Trophoblast cell (in vitro differentiated cells and primary cell): ENCODE measurements at regions not wholly inside any gene's neighbourhood (a gene's known extent, or its start where the extent isn't known, plus 50 kb on each side); places are given as distances from the start of the nearest gene placed in this dataset.

Experiments used
- DNase-seq, 2 donors: peaks; one replicate each; pipeline ENCODE4 v3.0.0-alpha.2; 2016
- H2AFZ ChIP-seq: 2 replicates; pipeline ENCODE4 v1.6.1; 2013; ENCODE audit warnings: low read length, moderate library complexity, mild to moderate bottlenecking; ENCODE audit not compliant: insufficient read depth, poor library complexity
- H2AK5ac ChIP-seq: 2 replicates; pipeline ENCODE4 v1.6.1; 2013; ENCODE audit warnings: mild to moderate bottlenecking, low read length
- H2BK120ac ChIP-seq: 2 replicates; pipeline ENCODE4 v1.6.1; 2013; ENCODE audit warnings: low read length, mild to moderate bottlenecking, moderate library complexity; ENCODE audit not compliant: insufficient read depth, poor library complexity
- H2BK12ac ChIP-seq: 2 replicates; pipeline ENCODE4 v1.6.1; 2013; ENCODE audit warnings: mild to moderate bottlenecking, low read length, moderate library complexity
- H2BK5ac ChIP-seq: 2 replicates; pipeline ENCODE4 v1.6.1; 2013; ENCODE audit warnings: low read length, low read depth, moderate library complexity, mild to moderate bottlenecking; ENCODE audit not compliant: poor library complexity
- H3K14ac ChIP-seq: 2 replicates; pipeline ENCODE4 v1.6.1; 2013; ENCODE audit warnings: mild to moderate bottlenecking, low read length
- H3K18ac ChIP-seq: 2 replicates; pipeline ENCODE4 v1.6.1; 2013; ENCODE audit warnings: mild to moderate bottlenecking, low read length
- H3K23ac ChIP-seq: 2 replicates; pipeline ENCODE4 v1.6.1; 2013; ENCODE audit warnings: low read length
- H3K27ac ChIP-seq: 2 replicates; pipeline ENCODE4 v1.5.1; 2013; ENCODE audit warnings: low read depth, mild to moderate bottlenecking, inconsistent platforms, low read length, moderate library complexity
- H3K27me3 ChIP-seq: 2 replicates; pipeline ENCODE4 v1.6.1; 2013; ENCODE audit warnings: inconsistent platforms, mild to moderate bottlenecking, low read length, moderate library complexity; ENCODE audit not compliant: insufficient read depth
- H3K36me3 ChIP-seq, 2 experiments: 1 replicate in 1 of 2; 2 replicates in 1 of 2; pipeline ENCODE4 v1.6.1; 2013; ENCODE audit warnings: low read length in 2 of 2, mild to moderate bottlenecking in 2 of 2, moderate library complexity in 1 of 2; ENCODE audit not compliant: insufficient read depth in 2 of 2, control insufficient read depth in 1 of 2
- H3K4ac ChIP-seq: 2 replicates; pipeline ENCODE4 v1.6.1; 2013; ENCODE audit warnings: low read depth, mild to moderate bottlenecking, low read length, moderate library complexity
- H3K4me1 ChIP-seq, 2 experiments: 1 replicate in 1 of 2; 2 replicates in 1 of 2; pipeline ENCODE4 v1.6.1; 2013; ENCODE audit warnings: low read length in 2 of 2, mild to moderate bottlenecking in 2 of 2, moderate library complexity in 1 of 2; ENCODE audit not compliant: insufficient read depth in 2 of 2, control insufficient read depth in 1 of 2
- H3K4me2 ChIP-seq: 2 replicates; pipeline ENCODE4 v1.6.1; 2013; ENCODE audit warnings: inconsistent platforms, mild to moderate bottlenecking, low read length, moderate library complexity
- H3K4me3 ChIP-seq: 2 replicates; pipeline ENCODE4 v1.5.1; 2013; ENCODE audit warnings: mild to moderate bottlenecking, low read depth, low read length, inconsistent platforms
- H3K79me1 ChIP-seq: one replicate; pipeline ENCODE4 v1.6.1; 2013; ENCODE audit warnings: low read length
- H3K79me2 ChIP-seq: 2 replicates; pipeline ENCODE4 v1.6.1; 2013; ENCODE audit warnings: low read length, mild to moderate bottlenecking; ENCODE audit not compliant: control insufficient read depth, insufficient read depth, poor library complexity
- H3K9ac ChIP-seq: 2 replicates; pipeline ENCODE4 v1.6.1; 2013; ENCODE audit warnings: mild to moderate bottlenecking, low read length
- H3K9me3 ChIP-seq: 2 replicates; pipeline ENCODE4 v1.6.1; 2013; ENCODE audit warnings: low read depth, mild to moderate bottlenecking, control low read depth, inconsistent platforms, low read length; ENCODE audit not compliant: insufficient read depth
- H4K12ac ChIP-seq: 2 replicates; pipeline ENCODE4 v1.6.1; 2013; ENCODE audit warnings: low read depth, mild to moderate bottlenecking, low read length, moderate library complexity
- H4K8ac ChIP-seq: 2 replicates; pipeline ENCODE4 v1.6.1; 2013; ENCODE audit warnings: low read depth, mild to moderate bottlenecking, low read length, moderate library complexity
- H4K91ac ChIP-seq: one replicate; pipeline ENCODE4 v1.6.1; 2013; ENCODE audit warnings: low read depth, mild to moderate bottlenecking, low read length, moderate library complexity
- WGBS: extraction: QIAGEN DNeasy Blood & Tissue Kit; methylation state at CpG from one replicate; pipeline ENCODE4 v1.1.7; 2013; ENCODE audit warnings: missing lambda C conversion rate; ENCODE audit not compliant: insufficient read length, insufficient coverage; ENCODE audit errors: extremely low coverage; 5-methylcytosine and 5-hydroxymethylcytosine counted together

DNA sequence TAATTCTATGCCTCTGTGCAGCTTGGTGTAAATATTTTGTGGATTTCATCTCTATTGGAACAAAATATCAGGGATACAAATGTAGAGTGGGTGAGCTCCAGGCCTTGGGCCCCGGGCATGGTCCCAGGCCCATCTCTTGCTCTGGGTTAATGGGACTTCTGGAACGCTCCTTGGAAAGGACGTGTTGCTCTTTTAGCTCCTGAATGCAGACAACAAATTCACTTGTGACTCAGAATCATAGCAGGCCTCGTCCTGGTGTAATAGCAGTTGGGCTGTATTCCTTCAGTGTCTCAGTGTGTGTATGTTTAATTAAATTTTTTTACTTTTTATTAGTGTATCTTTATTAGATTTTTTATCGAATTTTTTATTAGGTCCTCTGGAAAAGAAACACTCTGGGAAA lies 266.7 kb upstream of the C2CD4B start:
- no peak overlapping the region for H2AFZ ChIP-seq
- H3K9me3 ChIP-seq = no peaks in the 10 kb centered on the region
- H3K14ac ChIP-seq = no peak overlapping the region
- no peak overlapping the region for H4K12ac ChIP-seq
- H4K8ac ChIP-seq = no peak overlapping the region
- no peak overlapping the region for H2AK5ac ChIP-seq
- no peak overlapping the region for H4K91ac ChIP-seq
- no peak overlapping the region for H3K23ac ChIP-seq
- no peaks in the 10 kb centered on the region for H3K79me2 ChIP-seq
- no CpG with 5 or more reads among the region's 5 CpGs for whole genome bisulfite sequencing
- H2BK5ac ChIP-seq = no peak overlapping the region
- no peak for DNase-seq
- no peak overlapping the region for H3K4me2 ChIP-seq
- no peak overlapping the region for H3K4ac ChIP-seq
- no peak overlapping the region for H3K4me3 ChIP-seq
- no peak overlapping the region for H3K9ac ChIP-seq
- H3K27me3 ChIP-seq = no peaks in the 10 kb centered on the region
- H2BK12ac ChIP-seq = no peak overlapping the region
- no peaks in the 10 kb centered on the region for H3K4me1 ChIP-seq
- H3K36me3 ChIP-seq = no peaks in the 10 kb centered on the region
- H3K79me1 ChIP-seq = no peaks in the 10 kb centered on the region
- H3K18ac ChIP-seq = no peak overlapping the region
- H2BK120ac ChIP-seq = no peak overlapping the region
- no peak overlapping the region for H3K27ac ChIP-seq

GRCh38 chr15:62432702-62433398 lies 267.8 kb upstream of the C2CD4B start:
- no peak overlapping the region for H3K27ac ChIP-seq
- no peaks in the 10 kb centered on the region for H3K27me3 ChIP-seq
- H3K79me2 ChIP-seq = no peaks in the 10 kb centered on the region
- no peak overlapping the region for H3K4me3 ChIP-seq
- no peaks in the 10 kb centered on the region for H3K79me1 ChIP-seq
- no peak overlapping the region for H3K4me2 ChIP-seq
- no peak overlapping the region for H4K12ac ChIP-seq
- no CpG with 5 or more reads among the region's 5 CpGs for WGBS
- no peak overlapping the region for H2BK120ac ChIP-seq
- no peak overlapping the region for H4K91ac ChIP-seq
- H3K9me3 ChIP-seq = no peaks in the 10 kb centered on the region
- no peak overlapping the region for H3K23ac ChIP-seq
- no peak overlapping the region for H4K8ac ChIP-seq
- H2AK5ac ChIP-seq = no peak overlapping the region
- no peak overlapping the region for H3K18ac ChIP-seq
- no peaks in the 10 kb centered on the region for H3K4me1 ChIP-seq
- no peak overlapping the region for H3K14ac ChIP-seq
- DNase-seq = no peak
- H3K4ac ChIP-seq = no peak overlapping the region
- no peak overlapping the region for H2BK12ac ChIP-seq
- H3K36me3 ChIP-seq = peaks cover 0 to under 1% of the 10 kb centered on the region in 2 experiments
- H2BK5ac ChIP-seq = no peak overlapping the region
- H2AFZ ChIP-seq = no peak overlapping the region
- no peak overlapping the region for H3K9ac ChIP-seq

GRCh38 chr15:62436235-62436634 lies 271.1 kb upstream of the C2CD4B start:
- no peak overlapping the region for H2BK120ac ChIP-seq
- no peaks in the 10 kb centered on the region for H3K79me1 ChIP-seq
- H3K36me3 ChIP-seq = peaks cover 3 to 4% of the 10 kb centered on the region in 2 experiments
- H3K4me1 ChIP-seq = no peaks in the 10 kb centered on the region
- H3K9me3 ChIP-seq = no peaks in the 10 kb centered on the region
- peak overlapping the region; percentile 19 for H3K23ac ChIP-seq
- H3K4me3 ChIP-seq = no peak overlapping the region
- H3K9ac ChIP-seq = no peak overlapping the region
- H4K8ac ChIP-seq = no peak overlapping the region
- H3K18ac ChIP-seq = no peak overlapping the region
- WGBS = no CpG with 5 or more reads among the region's 4 CpGs
- H2BK12ac ChIP-seq = no peak overlapping the region
- no peak overlapping the region for H3K14ac ChIP-seq
- no peak overlapping the region for H2BK5ac ChIP-seq
- no peak for DNase-seq
- no peak overlapping the region for H2AFZ ChIP-seq
- no peak overlapping the region for H4K12ac ChIP-seq
- no peak overlapping the region for H2AK5ac ChIP-seq
- H4K91ac ChIP-seq = no peak overlapping the region
- no peak overlapping the region for H3K27ac ChIP-seq
- H3K4ac ChIP-seq = no peak overlapping the region
- no peaks in the 10 kb centered on the region for H3K27me3 ChIP-seq
- no peaks in the 10 kb centered on the region for H3K79me2 ChIP-seq
- H3K4me2 ChIP-seq = no peak overlapping the region

GRCh38 chr15:62437753-62438152 lies 272.7 kb upstream of the C2CD4B start:
- Histone ChIP-seq H4K91ac (no peak overlapping the region), H3K9me3 (no peaks in the 10 kb centered on the region), H3K4ac (no peak overlapping the region), H3K4me2 (no peak overlapping the region), H3K9ac (no peak overlapping the region), H3K23ac (no peak overlapping the region), H4K12ac (no peak overlapping the region), H2BK120ac (no peak overlapping the region), H3K18ac (no peak overlapping the region), H2AK5ac (no peak overlapping the region), H3K79me1 (no peaks in the 10 kb centered on the region), H3K4me3 (no peak overlapping the region), H2BK12ac (no peak overlapping the region), H3K36me3 (peaks cover 3 to 9% of the 10 kb centered on the region in 2 experiments), H2BK5ac (no peak overlapping the region), H3K4me1 (no peaks in the 10 kb centered on the region), H3K14ac (no peak overlapping the region), H3K27me3 (no peaks in the 10 kb centered on the region), H3K27ac (no peak overlapping the region), H3K79me2 (no peaks in the 10 kb centered on the region), H2AFZ (no peak overlapping the region), H4K8ac (no peak overlapping the region)
- WGBS = no CpG with 5 or more reads among the region's 2 CpGs
- no peak for DNase-seq
